LNCAP (cell line): ENCODE measurements at regions not wholly inside any gene's neighbourhood (a gene's known extent, or its start where the extent isn't known, plus 50 kb on each side); places are given as distances from the start of the nearest gene placed in this dataset.

ENCODE experiments used
- CTCF ChIP-seq: fragments of 450-650 bp; IDR thresholded peaks from 2 replicates; pipeline ENCODE4 v1.5.1; 2017; ENCODE audit warnings: mild to moderate bottlenecking

- TF ChIP-seq CTCF = no peak
Measured at GRCh38 chr1:221897321-221897721, 155.4 kb upstream of the DUSP10 start.

- TF ChIP-seq CTCF = no peak
Measured at GRCh38 chr1:221892301-221892830, 150.5 kb upstream of the DUSP10 start.

- no peak for TF ChIP-seq CTCF
Measured at GRCh38 chr1:221891708-221892107, 149.8 kb upstream of the DUSP10 start.

GRCh38 chr1:221888801-221889200 is 146.9 kb upstream of the DUSP10 start:
- TF ChIP-seq CTCF = no peak

- TF ChIP-seq CTCF = no peak
Measured at GRCh38 chr1:221888218-221888617, 146.3 kb upstream of the DUSP10 start.

- TF ChIP-seq CTCF = no peak
Measured at GRCh38 chr1:221887758-221888157, 145.9 kb upstream of the DUSP10 start.

- no peak for TF ChIP-seq CTCF
Measured at GRCh38 chr1:221887415-221887746, 145.5 kb upstream of the DUSP10 start.

GRCh38 chr1:221886743-221887414 is 145.0 kb upstream of the DUSP10 start:
- no peak for TF ChIP-seq CTCF
